Left lobe of liver (tissue), 2 donors: ENCODE measurements at regions not wholly inside any gene's neighbourhood (a gene's known extent, or its start where the extent isn't known, plus 50 kb on each side); places are given as distances from the start of the nearest gene placed in this dataset.
"Not testable (repeated sequence)": the region's sequence is repeated elsewhere in the genome, so short reads cannot be mapped to it uniquely, and the experiment has no call there.

Experiments
- ATAC-seq: fragments of 200-7000 bp; cut with Tn5 transposase; one replicate; pipeline ENCODE4 v1.9.1; 2020; ENCODE audit warnings: mild to moderate bottlenecking, moderate library complexity
- DNase-seq: peaks from one replicate; pipeline ENCODE4 v3.0.0-alpha.2; 2020; ENCODE audit warnings: low spot score
- donor health status: DM: no; HTN: no; CAD: no; lungs with moderate emphysema.
- donor health status: DM: no; HTN: yes; CAD: no.

DNA sequence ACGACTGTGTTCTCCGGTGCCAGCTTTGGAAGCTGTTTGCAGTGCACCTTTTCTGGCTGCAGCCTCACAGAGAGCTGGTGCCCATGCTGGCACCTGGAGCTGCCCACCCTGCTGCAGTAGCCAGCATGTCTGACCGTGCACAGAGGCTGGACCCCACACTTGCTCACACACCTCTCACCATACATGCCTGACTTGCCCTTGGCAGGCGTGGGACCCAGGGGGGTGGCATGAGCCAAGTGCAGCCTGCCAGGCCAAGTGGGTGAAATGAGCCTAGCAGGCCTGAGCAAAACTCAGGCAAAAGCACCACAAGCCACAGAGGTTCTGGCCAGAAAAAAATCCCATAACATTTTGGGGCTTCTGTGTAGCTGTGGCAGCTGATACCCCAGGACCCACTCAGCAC is 258.8 kb downstream of the XPNPEP1 start:
- no peak for DNase-seq
- ATAC-seq: no peak

DNA sequence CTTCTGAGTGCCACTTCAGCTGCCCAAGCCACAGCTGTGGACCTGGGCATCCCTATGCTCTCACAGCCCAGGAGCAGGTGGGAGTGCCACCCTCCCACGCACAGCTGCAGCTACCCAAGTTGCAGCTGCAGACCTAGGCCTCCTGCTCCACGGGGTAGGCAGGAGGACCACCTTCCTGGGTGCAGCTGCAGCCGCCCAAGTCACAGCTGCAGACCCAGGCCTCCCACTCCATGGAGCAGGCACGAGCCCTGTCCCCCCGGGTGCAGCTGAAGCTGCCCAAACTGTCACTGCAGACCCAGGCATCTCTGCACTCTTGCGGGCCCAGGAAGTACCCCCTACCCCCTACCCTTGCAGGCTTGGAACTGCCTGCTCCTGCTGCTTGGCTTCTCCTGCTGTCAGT is 260.2 kb downstream of the XPNPEP1 start:
- DNase-seq (no peak), ATAC-seq (no peak)

DNA sequence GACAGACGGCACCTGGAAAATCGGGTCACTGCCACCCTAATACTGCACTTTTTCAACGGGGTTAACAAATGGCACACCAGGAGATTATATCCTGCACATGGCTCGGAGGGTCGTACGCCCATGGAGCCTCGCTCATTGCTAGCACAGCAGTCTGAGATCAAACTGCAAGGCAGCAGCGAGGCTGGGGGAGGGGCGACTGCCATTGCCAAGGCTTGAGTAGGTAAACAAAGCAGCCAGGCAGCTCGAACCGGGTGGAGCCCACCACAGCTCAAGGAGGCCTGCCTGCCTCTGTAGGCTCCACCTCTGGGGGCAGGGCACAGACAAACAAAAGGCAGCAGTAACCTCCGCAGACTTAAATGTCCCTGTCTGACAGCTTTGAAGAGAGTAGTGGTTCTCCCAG is 270.7 kb downstream of the XPNPEP1 start:
- DNase-seq, ATAC-seq: not testable (repeated sequence)

DNA sequence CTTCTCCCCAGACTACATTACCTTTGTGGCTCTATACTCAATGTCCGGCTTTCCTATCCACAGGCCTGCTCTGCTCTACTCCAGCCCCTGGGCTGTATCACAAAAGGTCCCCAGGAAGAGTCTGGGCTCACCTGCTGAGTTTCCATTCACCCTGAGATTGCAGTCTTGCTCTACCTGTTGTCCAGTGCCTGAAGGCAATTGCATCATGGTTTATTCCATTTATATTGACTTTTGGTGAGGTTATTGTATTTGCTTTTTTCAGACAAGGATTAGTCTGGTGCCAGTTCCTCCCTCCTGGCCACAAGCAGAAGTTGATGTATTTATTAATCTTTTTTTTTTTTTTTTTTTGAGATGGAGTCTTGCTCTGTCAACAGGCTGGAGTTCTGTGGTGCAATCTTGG is 273.1 kb downstream of the XPNPEP1 start:
- ATAC-seq (no peak), DNase-seq (no peak)

DNA sequence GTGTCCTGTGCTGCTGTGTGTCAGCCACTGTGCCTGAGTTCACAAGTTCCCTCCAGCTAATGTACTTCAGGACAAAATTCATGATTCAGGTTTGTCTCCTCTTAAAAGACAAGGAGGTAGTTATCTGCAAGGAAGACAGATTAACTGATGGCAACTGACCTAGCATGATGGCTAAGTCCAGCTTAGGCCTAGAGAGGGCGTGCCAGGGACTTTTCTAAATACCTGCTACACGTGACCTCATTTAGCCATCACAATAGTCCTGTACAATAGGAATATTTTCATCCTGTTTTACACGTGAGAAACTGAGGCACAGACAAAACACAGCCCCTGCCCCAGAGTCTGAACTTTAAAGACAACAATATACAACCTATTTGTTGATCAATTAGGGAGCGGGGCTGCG is 275.7 kb downstream of the XPNPEP1 start:
- no peak for DNase-seq
- no peak for ATAC-seq

DNA sequence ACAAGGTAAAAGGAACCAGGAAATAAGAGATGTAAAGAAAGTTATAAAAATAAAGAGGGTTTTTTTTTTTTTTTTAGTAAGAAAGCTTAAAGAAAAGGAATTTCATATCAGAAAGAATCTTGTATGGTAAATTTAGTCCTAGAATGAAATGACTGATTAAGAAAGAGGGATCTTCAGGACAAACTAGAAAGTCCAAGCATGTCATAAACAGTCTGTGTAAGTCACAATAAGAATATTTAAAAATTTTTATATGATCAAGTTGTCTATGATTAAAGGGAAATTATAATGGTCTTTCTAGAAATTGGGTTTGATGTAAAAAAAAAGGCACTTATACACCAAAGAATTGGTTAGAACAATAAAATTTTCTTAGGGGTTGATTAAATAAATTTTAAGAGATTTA is 289.5 kb downstream of the XPNPEP1 start:
- ATAC-seq (no peak), DNase-seq (no peak)

DNA sequence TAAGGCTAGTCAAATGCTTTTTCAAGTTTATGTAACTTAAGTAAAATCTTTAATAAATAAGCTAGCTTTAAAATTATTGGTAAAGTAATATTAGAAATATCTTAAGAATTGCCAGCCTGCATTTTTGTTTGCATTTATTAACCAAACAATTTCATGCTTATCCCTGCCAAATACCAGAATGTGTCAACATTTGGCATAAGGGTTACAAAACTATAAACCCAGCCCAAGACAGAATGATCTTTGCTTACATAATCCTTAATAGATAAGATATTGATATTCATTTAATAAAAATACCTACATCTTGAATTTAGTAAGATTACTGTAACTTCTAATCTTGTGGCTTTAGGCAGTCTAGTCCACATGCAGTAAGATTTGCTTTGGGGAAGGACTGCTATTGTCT is 290.3 kb downstream of the XPNPEP1 start:
- not testable (repeated sequence) for DNase-seq, ATAC-seq

DNA sequence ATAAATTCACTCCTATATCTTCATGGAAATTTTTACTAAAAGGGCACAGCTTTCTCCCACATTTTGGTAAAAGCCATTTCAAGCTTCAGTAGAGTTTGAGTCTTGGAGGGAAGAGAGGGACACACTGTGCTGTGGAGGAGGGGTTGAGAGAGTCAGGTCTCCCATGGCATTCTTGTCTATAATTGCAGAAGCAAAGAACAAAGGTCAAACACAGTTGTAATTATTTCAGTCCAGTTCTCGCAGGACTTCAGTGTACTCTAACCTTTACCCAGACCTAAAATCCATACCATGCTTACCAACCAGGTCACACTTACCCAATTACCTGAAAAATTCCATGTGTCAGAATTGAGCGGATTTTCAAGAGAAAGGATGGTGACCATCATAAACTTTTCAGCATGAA is 298.4 kb downstream of the XPNPEP1 start:
- DNase-seq (no peak), ATAC-seq (peak; percentile 96)

DNA sequence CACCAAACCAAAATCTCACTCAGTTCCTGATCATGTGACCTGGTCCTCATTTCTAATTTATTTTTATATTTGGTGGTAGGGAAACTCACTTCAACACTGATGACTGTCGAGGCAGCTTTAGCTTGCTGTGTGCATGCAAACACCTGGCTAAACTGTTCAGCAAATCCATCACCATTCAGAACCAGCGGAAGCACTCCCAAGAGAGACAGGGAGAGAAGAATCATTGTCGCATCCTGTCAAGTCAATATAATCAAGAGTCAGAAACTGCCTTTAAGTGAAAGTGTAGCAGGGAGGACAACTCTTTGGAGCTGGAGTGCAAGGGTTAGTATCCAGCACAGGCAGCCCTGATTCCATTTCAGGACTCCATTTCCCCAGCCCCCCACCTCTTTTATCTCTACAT is 300.7 kb downstream of the XPNPEP1 start:
- ATAC-seq (no peak), DNase-seq (no peak)

DNA sequence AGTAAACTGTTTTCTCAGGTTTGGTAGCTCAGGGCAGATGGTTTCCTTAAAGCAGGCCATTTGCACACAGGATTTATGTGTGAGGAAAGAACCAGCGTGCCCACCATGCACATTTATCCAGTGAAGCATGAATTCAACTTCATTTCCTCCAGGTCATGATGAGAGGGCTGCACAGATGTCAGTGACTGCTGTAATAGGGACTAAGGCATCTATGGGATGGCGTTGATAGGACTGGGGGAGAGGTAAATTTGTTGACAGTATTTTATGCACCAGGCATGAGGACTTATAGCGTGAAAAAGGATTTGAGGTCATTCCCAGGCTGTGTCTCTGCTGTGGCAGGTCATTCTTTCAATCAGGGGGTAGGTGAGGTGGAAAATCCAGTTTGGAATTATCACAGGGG is 302.9 kb downstream of the XPNPEP1 start:
- ATAC-seq: no peak

DNA sequence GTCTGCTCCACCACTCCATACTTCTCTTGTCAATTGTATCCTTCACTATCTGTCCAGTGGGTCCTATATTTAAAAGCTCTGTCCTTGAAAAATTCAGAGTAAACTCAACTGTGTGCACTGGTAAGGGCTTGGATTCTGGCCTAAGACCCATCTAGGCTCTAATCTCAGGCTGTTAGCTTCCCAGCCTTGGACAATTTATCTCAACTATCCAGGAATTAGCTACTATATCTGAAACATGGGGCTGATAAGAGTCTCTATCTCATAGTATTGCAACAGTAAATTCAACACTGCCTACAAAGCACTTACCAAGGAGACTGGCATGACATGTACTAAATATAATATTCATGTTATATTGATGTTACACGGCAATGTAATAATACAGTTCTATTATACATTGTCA is 303.4 kb downstream of the XPNPEP1 start:
- no peak for ATAC-seq
- no peak for DNase-seq

More for the DNA sequence above, 302.9 kb downstream of the XPNPEP1 start:
- DNase-seq: no peak

DNA sequence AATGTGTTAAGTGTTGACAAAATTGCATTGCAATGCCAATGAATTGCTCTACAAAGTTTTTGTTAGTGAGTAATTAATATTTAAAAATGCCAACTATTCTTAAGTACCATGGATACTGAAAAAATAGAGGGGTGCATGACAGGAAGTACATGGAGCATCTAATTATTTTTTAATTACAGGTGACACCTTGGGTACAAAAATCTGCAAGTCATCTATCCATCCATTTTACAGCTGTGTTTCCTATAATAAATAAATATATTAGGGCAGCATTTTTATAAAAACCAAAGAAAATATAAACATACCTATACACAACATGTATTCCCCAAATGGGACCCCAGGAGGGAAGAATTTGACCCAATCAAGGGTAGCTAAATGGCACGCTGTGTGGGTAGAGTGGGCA is 304.6 kb downstream of the XPNPEP1 start:
- ATAC-seq (no peak), DNase-seq (no peak)

DNA sequence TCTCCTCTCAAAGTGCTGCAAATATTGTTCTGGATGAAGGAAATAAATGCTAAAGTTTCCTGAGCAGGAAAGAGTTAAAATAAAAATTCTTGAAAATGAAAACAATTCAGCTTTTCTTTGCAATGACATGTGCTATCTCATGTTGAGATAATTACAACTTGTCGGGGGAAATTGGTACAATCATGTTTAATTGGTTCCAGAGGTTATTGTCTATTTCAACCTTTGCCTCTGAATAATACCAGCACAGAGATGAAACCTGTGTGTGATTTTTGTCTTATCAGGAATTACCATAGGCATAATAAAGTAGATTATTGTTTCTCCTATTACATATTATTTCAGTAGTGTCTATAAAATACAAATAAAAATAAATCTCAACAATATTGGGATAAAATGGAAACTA is 305.0 kb downstream of the XPNPEP1 start:
- DNase-seq: no peak
- no peak for ATAC-seq

DNA sequence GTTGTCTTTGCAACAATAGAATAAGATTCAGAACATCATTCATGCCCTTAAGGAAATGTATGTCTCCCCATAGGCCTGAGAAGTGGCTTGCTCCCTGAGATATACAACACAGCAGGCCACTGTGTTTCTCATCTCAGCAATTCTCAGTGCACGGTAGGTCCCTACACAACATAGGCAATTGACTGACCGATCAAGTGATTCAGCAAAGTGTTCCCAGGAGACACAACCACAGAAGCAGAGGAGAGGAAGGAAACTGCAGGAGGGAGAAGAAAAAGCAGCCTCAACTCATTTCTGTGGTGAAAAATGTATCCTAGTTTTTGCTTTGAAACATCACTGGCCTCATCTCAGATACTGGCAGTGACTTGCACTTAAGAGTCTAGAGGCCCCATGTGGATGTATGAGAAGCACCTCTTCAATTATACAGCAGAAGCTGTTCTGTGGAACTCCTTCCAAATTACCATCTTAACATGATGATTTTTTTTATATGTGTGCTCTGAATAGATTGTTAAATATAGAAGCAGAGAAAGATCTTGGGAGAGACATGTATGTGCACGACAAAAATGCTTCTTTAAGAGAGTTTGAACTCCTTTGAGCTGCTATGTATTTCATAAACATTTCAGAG is 306.8 kb downstream of the XPNPEP1 start:
- ATAC-seq (no peak), DNase-seq (no peak)

DNA sequence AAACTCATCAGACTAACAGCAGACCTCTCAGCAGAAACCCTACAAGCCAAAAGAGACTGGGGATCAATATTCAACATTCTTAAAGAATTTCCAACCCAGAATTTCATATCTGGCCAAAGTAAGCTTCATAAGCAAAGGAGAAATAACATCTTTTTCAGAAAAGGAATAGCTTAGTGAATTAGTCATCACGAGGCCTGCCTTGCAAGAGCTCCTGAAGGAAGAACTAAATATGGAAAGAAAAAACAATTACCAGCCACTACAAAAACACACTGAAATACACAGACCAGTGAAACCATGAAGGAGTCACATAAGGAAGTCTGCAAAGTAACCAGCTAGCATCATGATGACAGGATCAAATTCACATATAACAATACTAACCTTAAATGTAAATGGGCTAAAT is 328.0 kb downstream of the XPNPEP1 start:
- ATAC-seq, DNase-seq: not testable (repeated sequence)

DNA sequence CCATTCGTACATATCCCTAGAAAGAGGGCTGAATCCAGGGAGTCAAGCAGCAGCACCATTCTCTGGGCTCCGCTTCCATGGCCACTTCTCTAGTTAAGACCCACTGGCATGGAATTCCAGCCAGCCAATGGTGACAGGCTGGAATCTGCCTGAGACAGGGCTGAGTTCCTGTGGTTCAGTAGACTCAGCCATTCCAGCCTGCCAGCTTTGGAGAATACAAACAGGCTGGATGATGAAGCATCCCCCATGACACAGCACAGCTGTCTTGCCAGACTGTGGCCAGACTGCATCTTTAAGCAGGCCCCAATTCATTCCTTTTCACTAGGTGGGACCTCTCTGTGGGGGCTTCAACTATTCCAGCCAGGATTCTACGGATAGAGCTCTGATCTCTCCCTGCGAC is 329.6 kb downstream of the XPNPEP1 start:
- no peak for ATAC-seq

DNA sequence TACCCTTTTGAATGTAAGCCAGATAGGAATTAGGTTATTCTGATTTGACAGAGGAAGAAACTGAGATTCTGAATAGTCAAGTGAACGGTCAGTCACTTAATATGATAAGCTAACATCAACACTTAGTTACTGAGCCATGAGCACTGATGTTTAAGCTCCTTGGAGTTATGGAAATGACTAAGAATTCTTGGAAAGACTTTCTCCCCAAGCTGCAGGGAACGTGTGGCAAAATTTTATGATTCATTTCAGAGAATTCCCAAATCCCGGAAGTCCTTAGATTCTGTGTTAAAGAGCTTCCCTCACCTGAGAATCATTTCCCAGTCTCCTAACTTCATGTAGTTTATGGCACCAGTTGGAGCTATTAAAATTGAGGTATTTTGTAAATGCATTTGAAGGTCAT is 330.9 kb downstream of the XPNPEP1 start:
- DNase-seq: no peak
- no peak for ATAC-seq

More for the DNA sequence above, 329.6 kb downstream of the XPNPEP1 start:
- no peak for DNase-seq

DNA sequence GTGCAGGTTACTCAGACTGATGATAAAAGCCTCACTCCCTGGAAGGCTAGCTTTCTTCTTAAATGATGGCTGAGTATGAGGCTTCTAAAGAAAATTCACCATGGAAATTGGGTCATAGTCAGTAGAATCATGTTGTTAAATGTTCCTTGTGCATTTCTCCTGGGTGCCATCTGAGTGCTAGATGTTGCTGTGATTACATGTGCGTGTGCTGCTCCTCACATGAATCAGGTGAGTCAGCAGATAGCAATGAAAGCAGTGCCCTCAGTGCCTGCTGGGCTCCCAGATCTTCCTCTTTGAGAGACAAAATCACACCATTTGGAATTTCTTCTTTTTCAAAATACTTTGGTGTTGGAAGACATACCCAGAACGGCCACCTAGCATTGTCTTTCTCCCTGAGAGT is 331.7 kb downstream of the XPNPEP1 start:
- DNase-seq: no peak
- no peak for ATAC-seq

DNA sequence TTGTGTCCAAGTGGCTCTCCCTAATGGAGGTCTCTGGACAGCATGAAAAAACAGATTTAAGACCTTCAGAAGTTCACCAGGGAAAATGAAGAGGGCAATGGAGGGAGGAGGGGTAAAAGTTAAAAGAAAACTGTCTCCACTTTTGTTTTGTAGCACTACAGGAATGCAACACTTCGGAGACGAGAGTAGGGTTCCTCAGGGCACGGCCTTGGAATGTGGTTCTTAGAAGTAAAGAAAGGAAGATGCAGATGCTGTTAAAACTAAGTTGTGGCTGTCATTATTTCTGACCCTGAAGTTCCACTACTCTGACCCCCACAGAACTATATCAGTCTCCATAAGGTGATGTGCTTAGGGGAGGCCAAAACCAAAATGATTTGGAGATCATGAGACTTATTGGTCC is 335.1 kb downstream of the XPNPEP1 start:
- no peak for DNase-seq

DNA sequence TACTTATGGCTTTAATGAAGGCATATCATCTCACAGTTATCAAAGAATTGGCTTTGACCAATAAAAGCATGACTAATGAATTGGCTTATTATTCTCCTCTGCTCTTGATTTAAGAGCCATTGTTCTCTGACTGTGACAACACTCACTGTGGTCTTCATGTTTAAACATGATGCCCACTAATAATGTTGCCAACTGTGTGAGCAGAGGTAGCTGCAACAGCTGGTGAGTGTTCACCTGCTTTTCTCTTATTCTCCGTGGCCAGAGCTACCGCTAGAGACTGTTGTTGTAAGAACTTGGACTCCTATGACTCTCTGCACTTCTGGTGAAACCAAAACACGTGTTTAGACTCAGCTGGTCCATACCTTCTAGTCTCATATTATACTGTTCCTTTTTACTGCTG is 335.9 kb downstream of the XPNPEP1 start:
- no peak for ATAC-seq
- no peak for DNase-seq

More for the DNA sequence above, 335.1 kb downstream of the XPNPEP1 start:
- ATAC-seq: no peak

DNA sequence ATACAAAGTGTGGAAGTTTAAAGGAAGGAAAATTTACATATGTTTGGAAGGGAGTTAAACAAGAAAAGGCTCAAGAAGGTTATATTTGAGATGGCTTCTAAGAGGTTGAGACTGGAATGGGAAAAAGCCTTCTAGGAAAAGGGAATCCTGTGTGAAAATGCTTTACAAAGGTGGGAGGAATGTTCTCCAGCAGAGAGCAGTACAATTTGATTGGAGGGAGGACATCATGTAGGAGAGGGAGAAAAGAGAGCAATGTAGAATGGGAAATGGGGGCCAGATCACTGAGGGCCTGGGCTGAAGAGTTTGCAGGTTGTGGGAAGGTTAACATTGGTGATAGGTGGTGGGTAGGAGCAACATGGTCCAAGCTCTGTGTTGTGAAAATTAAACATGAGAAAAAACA is 366.9 kb downstream of the XPNPEP1 start:
- ATAC-seq (no peak), DNase-seq (no peak)

DNA sequence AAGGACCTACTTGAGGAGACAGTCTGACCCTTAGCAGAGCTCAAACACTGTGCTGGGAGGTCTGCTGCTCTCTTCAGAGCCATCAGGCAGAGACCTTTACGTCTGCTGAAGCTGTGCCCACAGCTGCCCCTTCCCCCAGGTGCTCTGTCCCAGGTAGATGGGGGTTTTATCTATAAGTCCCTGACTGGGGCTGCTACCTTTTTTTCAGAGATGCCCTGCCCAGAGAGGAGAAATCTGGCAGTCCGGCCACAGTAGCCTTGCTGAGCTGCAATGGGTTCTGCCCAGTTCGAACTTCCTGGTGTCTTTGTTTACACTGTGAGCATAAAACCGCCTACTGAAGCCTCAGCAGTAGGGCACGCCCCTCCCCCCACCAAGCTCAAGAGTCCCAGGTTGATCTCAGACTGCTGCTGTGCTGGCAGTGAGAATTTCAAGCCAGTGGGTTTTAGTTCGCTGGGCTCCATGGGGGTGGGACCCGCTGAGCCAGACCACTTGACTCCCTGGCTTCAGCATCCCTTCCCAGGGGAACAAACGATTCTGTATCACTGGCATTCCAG is 381.2 kb downstream of the XPNPEP1 start:
- not testable (repeated sequence) for ATAC-seq, DNase-seq

DNA sequence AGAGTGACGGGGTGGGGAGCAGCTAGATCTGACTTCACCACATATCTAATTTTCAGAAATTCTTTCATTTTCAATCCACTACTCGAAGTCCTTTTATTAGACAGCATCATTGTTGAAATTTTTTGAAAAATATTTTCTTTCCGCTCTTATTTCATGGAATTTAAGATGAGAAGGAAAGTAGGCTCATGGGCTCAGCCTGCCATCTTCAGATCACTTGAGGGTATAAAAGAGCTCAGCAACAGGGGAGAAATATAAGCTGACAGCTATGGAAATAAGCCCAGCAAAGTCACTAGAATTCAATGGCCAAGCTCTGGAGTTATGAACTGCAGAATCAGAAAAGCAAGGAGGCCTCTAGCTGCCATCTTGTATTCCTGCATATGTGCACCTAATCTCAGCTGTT is 389.1 kb downstream of the XPNPEP1 start:
- DNase-seq (no peak), ATAC-seq (no peak)
